Astrocyte (in vitro differentiated cells and primary cell): ENCODE measurements at regions not wholly inside any gene's neighbourhood (a gene's known extent, or its start where the extent isn't known, plus 50 kb on each side); places are given as distances from the start of the nearest gene placed in this dataset.

Experiments used
- DNase-seq: peaks from one replicate; pipeline ENCODE4 v3.0.0-alpha.2; 2010; ENCODE audit warnings: low read depth
- FAIRE-seq: peaks from 2 replicates; lab custom pipeline; 2011; peaks lifted over from hg19 to GRCh38; lab: Jason Lieb, UNC
- H2AFZ ChIP-seq: 2 replicates; pipeline ENCODE4 v1.6.0; 2012; ENCODE audit warnings: low read depth, low read length, inconsistent platforms
- H3K27ac ChIP-seq: 2 replicates; pipeline ENCODE4 v1.5.1; 2011; ENCODE audit warnings: low read depth, low read length, inconsistent platforms
- H3K27me3 ChIP-seq: 2 replicates; pipeline ENCODE4 v1.6.0; 2011; ENCODE audit warnings: low read length, inconsistent platforms; ENCODE audit not compliant: insufficient read depth
- H3K36me3 ChIP-seq: 2 replicates; pipeline ENCODE4 v1.5.1; 2011; ENCODE audit warnings: low read length, inconsistent platforms; ENCODE audit not compliant: insufficient read depth
- H3K4me1 ChIP-seq: 2 replicates; pipeline ENCODE4 v1.5.1; 2011; ENCODE audit warnings: low read length, inconsistent platforms; ENCODE audit not compliant: insufficient read depth
- H3K4me2 ChIP-seq: 2 replicates; pipeline ENCODE4 v1.6.0; 2012; ENCODE audit warnings: low read length, inconsistent platforms
- H3K4me3 ChIP-seq: 2 replicates; pipeline ENCODE4 v1.5.1; 2011; ENCODE audit warnings: low read depth, mild to moderate bottlenecking, low read length, inconsistent platforms; ENCODE audit not compliant: insufficient read depth
- H3K79me2 ChIP-seq: 2 replicates; pipeline ENCODE4 v1.6.0; 2012; ENCODE audit warnings: mild to moderate bottlenecking, low read length, inconsistent platforms; ENCODE audit not compliant: insufficient read depth
- H3K9ac ChIP-seq: 2 replicates; pipeline ENCODE4 v1.6.0; 2012; ENCODE audit warnings: mild to moderate bottlenecking, low read length, inconsistent platforms
- H3K9me3 ChIP-seq: 2 replicates; pipeline ENCODE4 v1.5.1; 2012; ENCODE audit warnings: low read depth, mild to moderate bottlenecking, low read length, inconsistent platforms; ENCODE audit not compliant: insufficient read depth
- H4K20me1 ChIP-seq: 2 replicates; pipeline ENCODE4 v1.6.0; 2012; ENCODE audit warnings: low read length, inconsistent platforms; ENCODE audit not compliant: insufficient read depth
- H3K27ac Mint-ChIP-seq: one replicate; pipeline ENCODE4 v1.8.0; 2021; ENCODE audit warnings: mild to moderate bottlenecking, mixed read lengths; ENCODE audit not compliant: unreplicated experiment
- H3K27me3 Mint-ChIP-seq: one replicate; pipeline ENCODE4 v1.8.0; 2021; ENCODE audit warnings: low read depth, mixed read lengths; ENCODE audit not compliant: unreplicated experiment
- H3K36me3 Mint-ChIP-seq: one replicate; pipeline ENCODE4 v1.8.0; 2021; ENCODE audit warnings: low read depth, mixed read lengths; ENCODE audit not compliant: unreplicated experiment
- H3K4me1 Mint-ChIP-seq: one replicate; pipeline ENCODE4 v1.8.0; 2021; ENCODE audit warnings: low read depth, mixed read lengths; ENCODE audit not compliant: unreplicated experiment
- H3K4me3 Mint-ChIP-seq: one replicate; pipeline ENCODE4 v1.8.0; 2021; ENCODE audit warnings: mild to moderate bottlenecking, moderate library complexity, mixed read lengths; ENCODE audit not compliant: unreplicated experiment
- H3K9me3 Mint-ChIP-seq: one replicate; pipeline ENCODE4 v1.8.0; 2021; ENCODE audit warnings: mild to moderate bottlenecking, mixed read lengths; ENCODE audit not compliant: unreplicated experiment
- CTCF ChIP-seq: IDR thresholded peaks from 2 replicates; pipeline ENCODE4 v1.5.1; 2011; ENCODE audit warnings: low read depth, mild to moderate bottlenecking, inconsistent platforms, low read length, moderate library complexity; ENCODE audit not compliant: insufficient read depth
- EZH2 ChIP-seq: IDR thresholded peaks from 2 replicates; pipeline ENCODE4 v1.6.1; 2012; ENCODE audit warnings: mild to moderate bottlenecking, low read length, inconsistent platforms; ENCODE audit not compliant: insufficient read depth

DNA sequence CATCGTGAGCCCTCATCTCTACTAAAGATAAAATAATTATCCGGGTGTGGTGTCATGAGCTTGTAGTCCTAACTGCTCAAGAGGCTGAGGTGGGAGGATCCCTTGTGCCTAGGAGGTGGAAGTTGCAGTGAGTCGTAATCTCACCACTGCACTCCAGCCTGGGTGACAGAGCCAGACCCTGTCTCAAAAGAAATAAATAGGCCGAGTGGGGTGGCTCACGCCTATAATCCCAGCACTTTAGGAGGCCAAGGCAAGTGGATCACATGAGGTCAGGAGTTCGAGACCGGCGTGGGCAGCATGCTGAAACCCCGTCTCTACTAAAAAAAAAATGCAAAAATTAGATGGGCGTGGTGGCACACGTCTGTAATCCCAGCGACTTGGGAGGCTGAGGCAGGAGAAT lies 70.9 kb downstream of the RESF1 start:
- no peak overlapping the region for H3K9ac ChIP-seq
- peaks cover 6% of the 10 kb centered on the region for H3K4me1 Mint-ChIP-seq
- H3K4me2 ChIP-seq = no peak overlapping the region
- H3K36me3 Mint-ChIP-seq = no peaks in the 10 kb centered on the region
- no peak overlapping the region for H3K27ac Mint-ChIP-seq
- no peak overlapping the region for H3K27ac ChIP-seq
- no peaks in the 10 kb centered on the region for H3K27me3 Mint-ChIP-seq
- no peak overlapping the region for H2AFZ ChIP-seq
- DNase-seq (no peak), FAIRE-seq (no peak)
- no peaks in the 10 kb centered on the region for H3K9me3 ChIP-seq
- no peaks in the 10 kb centered on the region for H3K79me2 ChIP-seq
- no peak overlapping the region for H3K4me3 Mint-ChIP-seq
- H4K20me1 ChIP-seq = no peaks in the 10 kb centered on the region
- no peaks in the 10 kb centered on the region for H3K27me3 ChIP-seq
- H3K36me3 ChIP-seq = no peaks in the 10 kb centered on the region
- TF ChIP-seq CTCF (no peak), EZH2 (no peak)
- no peak overlapping the region for H3K4me3 ChIP-seq
- no peaks in the 10 kb centered on the region for H3K9me3 Mint-ChIP-seq
- H3K4me1 ChIP-seq = no peaks in the 10 kb centered on the region

DNA sequence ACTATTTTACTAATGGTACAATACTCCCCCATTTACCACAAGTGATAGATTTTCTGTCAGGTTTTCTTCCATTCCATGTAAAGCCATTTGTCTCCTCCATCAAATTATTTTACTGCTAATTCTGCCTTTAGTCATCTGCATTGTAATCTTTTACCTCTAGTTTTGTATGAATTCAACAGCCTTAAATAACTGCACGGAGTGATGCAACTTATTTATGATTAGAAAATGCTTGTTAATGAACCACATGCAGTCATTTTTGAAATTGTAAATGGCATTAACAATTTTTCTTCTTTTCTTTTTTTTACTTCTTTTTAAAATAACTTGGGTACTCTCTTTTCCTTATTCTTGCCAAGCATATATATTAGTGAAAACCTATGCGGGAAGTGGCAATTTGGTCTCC lies 71.5 kb downstream of the RESF1 start:
- Histone ChIP-seq H4K20me1 (no peaks in the 10 kb centered on the region), H2AFZ (no peak overlapping the region), H3K4me3 (no peak overlapping the region), H3K4me2 (no peak overlapping the region), H3K9ac (no peak overlapping the region), H3K9me3 (no peaks in the 10 kb centered on the region), H3K36me3 (no peaks in the 10 kb centered on the region), H3K79me2 (no peaks in the 10 kb centered on the region), H3K27me3 (no peaks in the 10 kb centered on the region), H3K27ac (no peak overlapping the region), H3K4me1 (no peaks in the 10 kb centered on the region)
- no peaks in the 10 kb centered on the region for H3K27me3 Mint-ChIP-seq
- H3K4me3 Mint-ChIP-seq = no peak overlapping the region
- peaks cover 6% of the 10 kb centered on the region for H3K4me1 Mint-ChIP-seq
- no peak overlapping the region for H3K27ac Mint-ChIP-seq
- DNase-seq (no peak), FAIRE-seq (no peak)
- no peaks in the 10 kb centered on the region for H3K36me3 Mint-ChIP-seq
- H3K9me3 Mint-ChIP-seq = no peaks in the 10 kb centered on the region
- TF ChIP-seq EZH2 = no peak
- no peak for TF ChIP-seq CTCF

GRCh38 chr12:32031109-32031508 lies 71.9 kb downstream of the RESF1 start:
- H3K36me3 ChIP-seq = no peaks in the 10 kb centered on the region
- no peaks in the 10 kb centered on the region for H3K4me1 ChIP-seq
- H3K4me3 Mint-ChIP-seq = no peak overlapping the region
- no peak overlapping the region for H3K27ac Mint-ChIP-seq
- no peak overlapping the region for H3K9ac ChIP-seq
- H3K9me3 ChIP-seq = no peaks in the 10 kb centered on the region
- no peak overlapping the region for H3K4me2 ChIP-seq
- peaks cover 6% of the 10 kb centered on the region for H3K4me1 Mint-ChIP-seq
- H3K27me3 Mint-ChIP-seq = no peaks in the 10 kb centered on the region
- no peaks in the 10 kb centered on the region for H3K27me3 ChIP-seq
- H4K20me1 ChIP-seq = no peaks in the 10 kb centered on the region
- H3K4me3 ChIP-seq = no peak overlapping the region
- TF ChIP-seq EZH2 = no peak
- peak; percentile 44 for DNase-seq
- no peak overlapping the region for H2AFZ ChIP-seq
- FAIRE-seq = no peak
- H3K36me3 Mint-ChIP-seq = no peaks in the 10 kb centered on the region
- no peak overlapping the region for H3K27ac ChIP-seq
- no peaks in the 10 kb centered on the region for H3K9me3 Mint-ChIP-seq
- H3K79me2 ChIP-seq = no peaks in the 10 kb centered on the region
